ENCODE measurements at regions not wholly inside any gene's neighbourhood (a gene's known extent, or its start where the extent isn't known, plus 50 kb on each side); places are given as distances from the start of the nearest gene placed in this dataset.

DNA sequence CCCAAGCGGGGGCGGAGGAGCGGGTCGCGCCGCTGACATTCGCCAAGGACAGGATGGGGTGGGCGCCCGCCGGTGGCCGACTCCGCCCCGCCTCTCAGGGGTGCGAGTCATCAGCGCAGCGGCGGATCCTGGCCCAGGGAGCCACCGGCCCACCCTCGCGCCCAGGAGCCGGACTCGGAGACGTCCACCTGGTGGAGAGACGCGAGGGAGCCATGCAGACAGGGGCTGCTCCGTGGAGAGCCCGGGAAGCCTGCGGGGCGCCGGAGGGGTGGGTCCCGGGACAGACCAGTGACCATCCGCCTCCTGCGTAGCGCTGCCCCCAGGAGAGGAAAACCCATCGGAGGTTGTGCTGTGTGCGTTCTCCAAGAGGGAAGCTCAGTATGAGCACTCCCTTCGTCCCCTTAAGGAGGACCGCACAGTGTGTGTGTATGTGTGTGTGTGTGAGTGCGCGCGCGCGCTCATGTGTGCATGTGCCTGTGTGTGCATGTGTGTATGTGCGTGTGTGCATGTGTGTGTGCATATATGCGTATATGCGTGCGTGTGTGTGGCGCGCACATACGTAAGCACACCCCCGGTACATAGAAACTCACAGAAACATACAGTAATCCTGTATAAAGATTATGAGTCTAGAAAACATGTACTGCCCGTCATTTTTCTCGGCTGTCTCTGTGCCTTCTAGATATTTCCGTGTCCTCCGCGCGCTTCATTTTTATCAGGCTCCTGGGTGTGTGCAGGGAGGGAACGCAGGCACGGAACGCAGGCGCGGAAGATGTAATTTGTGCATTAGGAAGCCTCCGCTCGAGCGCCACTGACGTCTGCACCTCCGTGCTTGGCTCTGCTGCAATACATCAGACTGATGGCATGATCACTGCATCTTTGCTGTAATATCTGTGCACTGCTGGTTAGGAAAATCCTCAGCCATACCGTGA is 158.9 kb downstream of the TBXT start (continued):
- TF ChIP-seq, protein P1, sequence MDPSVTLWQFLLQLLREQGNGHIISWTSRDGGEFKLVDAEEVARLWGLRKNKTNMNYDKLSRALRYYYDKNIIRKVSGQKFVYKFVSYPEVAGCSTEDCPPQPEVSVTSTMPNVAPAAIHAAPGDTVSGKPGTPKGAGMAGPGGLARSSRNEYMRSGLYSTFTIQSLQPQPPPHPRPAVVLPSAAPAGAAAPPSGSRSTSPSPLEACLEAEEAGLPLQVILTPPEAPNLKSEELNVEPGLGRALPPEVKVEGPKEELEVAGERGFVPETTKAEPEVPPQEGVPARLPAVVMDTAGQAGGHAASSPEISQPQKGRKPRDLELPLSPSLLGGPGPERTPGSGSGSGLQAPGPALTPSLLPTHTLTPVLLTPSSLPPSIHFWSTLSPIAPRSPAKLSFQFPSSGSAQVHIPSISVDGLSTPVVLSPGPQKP (IDR thresholded peaks at IDR 0.05; ENCODE audit: borderline replicate concordance, low read depth, low read length): no peak
